Sigmoid colon (tissue), 4 donors: ENCODE measurements at regions not wholly inside any gene's neighbourhood (a gene's known extent, or its start where the extent isn't known, plus 50 kb on each side); places are given as distances from the start of the nearest gene placed in this dataset.

Source experiments
- POLR2AphosphoS5 ChIP-seq, 4 donors: sonication (generic); formaldehyde crosslinking; IDR thresholded peaks; one replicate each; pipeline ENCODE4 v1.6.1; 2017; ENCODE audit warnings: antibody characterized with exemption in 4 of 4
- TF ChIP-seq, protein P1 (sequence below), 4 experiments: fragments of 450-650 bp in 3 of 4; fragments of 200-600 bp in 1 of 4; IDR thresholded peaks; one replicate each; pipeline ENCODE4 v1.5.1; 2016 to 2019; ENCODE audit warnings: antibody characterized with exemption in 4 of 4, mild to moderate bottlenecking in 3 of 4, moderate library complexity in 2 of 4

GRCh38 chr10:29784175-29784773, 149.5 kb upstream of the SVIL start:
- TF ChIP-seq, protein P1, sequence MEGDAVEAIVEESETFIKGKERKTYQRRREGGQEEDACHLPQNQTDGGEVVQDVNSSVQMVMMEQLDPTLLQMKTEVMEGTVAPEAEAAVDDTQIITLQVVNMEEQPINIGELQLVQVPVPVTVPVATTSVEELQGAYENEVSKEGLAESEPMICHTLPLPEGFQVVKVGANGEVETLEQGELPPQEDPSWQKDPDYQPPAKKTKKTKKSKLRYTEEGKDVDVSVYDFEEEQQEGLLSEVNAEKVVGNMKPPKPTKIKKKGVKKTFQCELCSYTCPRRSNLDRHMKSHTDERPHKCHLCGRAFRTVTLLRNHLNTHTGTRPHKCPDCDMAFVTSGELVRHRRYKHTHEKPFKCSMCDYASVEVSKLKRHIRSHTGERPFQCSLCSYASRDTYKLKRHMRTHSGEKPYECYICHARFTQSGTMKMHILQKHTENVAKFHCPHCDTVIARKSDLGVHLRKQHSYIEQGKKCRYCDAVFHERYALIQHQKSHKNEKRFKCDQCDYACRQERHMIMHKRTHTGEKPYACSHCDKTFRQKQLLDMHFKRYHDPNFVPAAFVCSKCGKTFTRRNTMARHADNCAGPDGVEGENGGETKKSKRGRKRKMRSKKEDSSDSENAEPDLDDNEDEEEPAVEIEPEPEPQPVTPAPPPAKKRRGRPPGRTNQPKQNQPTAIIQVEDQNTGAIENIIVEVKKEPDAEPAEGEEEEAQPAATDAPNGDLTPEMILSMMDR (IDR thresholded peaks at IDR 0.05): no peak
- peak; percentile 68 to 84 (median 70) for TF ChIP-seq POLR2AphosphoS5 (IDR thresholded peaks at IDR 0.05)
